ENCODE measurements at regions not wholly inside any gene's neighbourhood (a gene's known extent, or its start where the extent isn't known, plus 50 kb on each side); places are given as distances from the start of the nearest gene placed in this dataset.
A peak's percentile ranks its signal among the peaks of the same experiment; 100 is the strongest.

GRCh38 chr9:105912863-105913516 is 218.6 kb downstream of the TMEM38B start:
- DNase-seq (ENCODE audit: low read depth in 1 of 2, low spot score in 2 of 2): peak in 1 of 2 experiments; percentile 38
- peaks cover 37% of the 10 kb centered on the region for H3K4me1 ChIP-seq (replicated peaks)
- H3K9me3 ChIP-seq (replicated peaks): no peaks in the 10 kb centered on the region
- H3K27ac ChIP-seq: peak overlapping the region; percentile 54
- no peak overlapping the region for H3K4me3 ChIP-seq
- no peaks in the 10 kb centered on the region for H3K27me3 ChIP-seq (replicated peaks)
- no peaks in the 10 kb centered on the region for H3K36me3 ChIP-seq

GRCh38 chr9:105921057-105921726 is 226.9 kb downstream of the TMEM38B start:
- Histone ChIP-seq H3K4me1 (replicated peaks) (no peaks in the 10 kb centered on the region), H3K27ac (no peak overlapping the region), H3K27me3 (replicated peaks) (no peaks in the 10 kb centered on the region), H3K9me3 (replicated peaks) (no peaks in the 10 kb centered on the region), H3K4me3 (no peak overlapping the region), H3K36me3 (no peaks in the 10 kb centered on the region)
- DNase-seq (ENCODE audit: low read depth in 1 of 2, low spot score in 2 of 2): no peak

DNA sequence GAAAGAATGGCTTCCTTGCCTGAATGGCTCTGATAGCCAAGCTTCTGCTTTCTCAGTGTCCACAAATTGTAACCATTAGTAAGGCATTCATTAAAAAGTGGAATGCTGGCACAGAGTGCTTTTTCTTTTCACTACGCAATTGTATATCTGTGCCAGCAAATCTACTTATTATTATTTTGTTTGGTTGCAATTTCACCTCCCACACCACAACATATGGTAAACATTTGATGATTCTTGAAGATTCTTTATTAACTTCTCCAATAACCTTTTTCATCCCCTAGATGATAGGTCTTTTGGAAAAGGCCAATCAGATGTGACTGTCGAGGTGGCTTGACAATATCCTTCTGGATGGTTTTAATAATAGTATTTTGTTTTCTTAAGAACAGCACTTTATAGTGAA is 234.1 kb downstream of the TMEM38B start:
- Histone ChIP-seq H3K4me1 (replicated peaks) (no peaks in the 10 kb centered on the region), H3K27ac (no peak overlapping the region), H3K36me3 (no peaks in the 10 kb centered on the region), H3K27me3 (replicated peaks) (no peaks in the 10 kb centered on the region), H3K9me3 (replicated peaks) (no peaks in the 10 kb centered on the region), H3K4me3 (no peak overlapping the region)
- no peak for DNase-seq (ENCODE audit: low read depth in 1 of 2, low spot score in 2 of 2)

- no peak overlapping the region for H3K4me3 ChIP-seq
- no peaks in the 10 kb centered on the region for H3K4me1 ChIP-seq (replicated peaks)
- H3K36me3 ChIP-seq: no peaks in the 10 kb centered on the region
- H3K27ac ChIP-seq: no peak overlapping the region
- H3K9me3 ChIP-seq (replicated peaks): no peaks in the 10 kb centered on the region
- DNase-seq (ENCODE audit: low read depth in 1 of 2, low spot score in 2 of 2): no peak
- H3K27me3 ChIP-seq (replicated peaks): no peaks in the 10 kb centered on the region
Observed at GRCh38 chr9:105930011-105930627, 235.8 kb downstream of the TMEM38B start.

GRCh38 chr9:105932276-105932675 is 237.9 kb downstream of the TMEM38B start:
- no peaks in the 10 kb centered on the region for H3K36me3 ChIP-seq
- no peak for DNase-seq (ENCODE audit: low read depth in 1 of 2, low spot score in 2 of 2)
- H3K9me3 ChIP-seq (replicated peaks): no peaks in the 10 kb centered on the region
- H3K27ac ChIP-seq: no peak overlapping the region
- H3K4me1 ChIP-seq (replicated peaks): no peaks in the 10 kb centered on the region
- H3K4me3 ChIP-seq: no peak overlapping the region
- H3K27me3 ChIP-seq (replicated peaks): no peaks in the 10 kb centered on the region

- Histone ChIP-seq H3K4me3 (no peak overlapping the region), H3K9me3 (replicated peaks) (no peaks in the 10 kb centered on the region), H3K4me1 (replicated peaks) (no peaks in the 10 kb centered on the region), H3K27ac (no peak overlapping the region), H3K36me3 (no peaks in the 10 kb centered on the region), H3K27me3 (replicated peaks) (no peaks in the 10 kb centered on the region)
- DNase-seq (ENCODE audit: low read depth in 1 of 2, low spot score in 2 of 2): no peak
Observed at GRCh38 chr9:105950448-105950847, 256.1 kb downstream of the TMEM38B start.

DNA sequence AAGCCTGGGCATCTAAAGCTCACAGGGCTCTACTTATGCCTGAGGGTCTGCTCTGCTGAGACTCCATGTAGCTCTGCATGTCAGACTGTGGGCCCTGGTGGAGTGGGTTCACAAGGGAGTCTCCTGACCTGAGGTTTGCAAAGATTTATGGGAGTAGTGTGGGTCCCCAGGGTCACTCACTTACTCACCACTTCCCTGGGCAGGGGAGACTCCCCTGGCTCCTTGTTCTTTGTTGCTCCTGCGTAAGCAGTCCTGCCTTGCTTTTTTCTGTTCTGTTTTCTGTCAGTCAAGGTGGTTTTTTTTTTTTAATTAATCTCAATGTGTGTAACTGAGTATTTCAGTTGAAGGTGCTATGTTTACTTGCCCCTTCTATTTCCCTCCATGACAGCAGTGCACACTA is 256.6 kb downstream of the TMEM38B start:
- H3K9me3 ChIP-seq (replicated peaks): no peaks in the 10 kb centered on the region
- H3K27me3 ChIP-seq (replicated peaks): no peaks in the 10 kb centered on the region
- DNase-seq (ENCODE audit: low read depth in 1 of 2, low spot score in 2 of 2): no peak
- H3K4me3 ChIP-seq: no peak overlapping the region
- H3K4me1 ChIP-seq (replicated peaks): no peaks in the 10 kb centered on the region
- H3K36me3 ChIP-seq: no peaks in the 10 kb centered on the region
- no peak overlapping the region for H3K27ac ChIP-seq

GRCh38 chr9:105954517-105954916 is 260.2 kb downstream of the TMEM38B start:
- Histone ChIP-seq H3K27me3 (replicated peaks) (no peaks in the 10 kb centered on the region), H3K9me3 (replicated peaks) (no peaks in the 10 kb centered on the region; the same call in 1 of the 2 replicates), H3K27ac (no peak overlapping the region), H3K4me1 (replicated peaks) (no peaks in the 10 kb centered on the region), H3K36me3 (no peaks in the 10 kb centered on the region), H3K4me3 (no peak overlapping the region)
- DNase-seq (ENCODE audit: low read depth in 1 of 2, low spot score in 2 of 2): no peak

DNA sequence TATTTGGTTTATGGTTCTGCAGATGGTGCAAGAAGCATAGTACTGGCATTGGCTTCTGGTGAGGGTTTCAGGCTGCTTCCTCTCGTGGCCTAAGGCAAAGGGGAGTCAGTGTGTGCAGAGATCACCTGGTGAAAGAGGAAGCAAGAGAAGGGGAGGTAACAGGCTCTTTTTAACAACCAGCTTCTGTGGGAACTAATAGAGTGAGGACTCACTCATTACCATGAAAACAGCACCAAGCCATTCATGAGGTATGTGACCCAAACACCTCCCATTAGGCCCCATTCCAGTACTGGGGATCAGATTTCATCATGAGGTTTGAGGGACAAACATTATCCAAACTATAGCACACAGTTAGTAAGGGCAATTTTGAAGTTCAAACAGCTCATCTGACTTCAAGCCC is 263.5 kb downstream of the TMEM38B start:
- H3K4me1 ChIP-seq (replicated peaks): no peaks in the 10 kb centered on the region
- no peak overlapping the region for H3K4me3 ChIP-seq
- no peaks in the 10 kb centered on the region; the same call in 1 of the 2 replicates for H3K9me3 ChIP-seq (replicated peaks)
- no peak for DNase-seq (ENCODE audit: low read depth in 1 of 2, low spot score in 2 of 2)
- no peak overlapping the region for H3K27ac ChIP-seq
- no peaks in the 10 kb centered on the region for H3K27me3 ChIP-seq (replicated peaks)
- no peaks in the 10 kb centered on the region for H3K36me3 ChIP-seq

DNA sequence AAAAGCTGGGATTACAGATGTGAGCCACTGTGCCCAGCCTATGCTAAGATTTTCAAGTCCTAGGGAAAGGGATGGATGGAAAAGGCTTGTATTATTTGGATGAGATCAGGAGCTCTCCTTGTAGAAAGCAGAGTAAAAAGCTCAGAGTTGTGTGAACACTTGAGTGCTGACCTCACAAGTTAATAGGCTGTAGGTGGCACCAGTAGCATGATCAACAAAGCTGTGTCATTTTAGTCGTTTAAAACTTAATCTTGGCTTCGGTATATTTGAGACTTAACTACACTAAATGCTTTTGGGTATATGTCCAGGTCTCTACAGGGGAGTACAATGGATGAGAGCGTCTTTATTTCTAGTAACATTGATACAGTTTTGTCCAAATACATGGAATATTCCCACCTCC is 264.2 kb downstream of the TMEM38B start:
- no peak overlapping the region for H3K27ac ChIP-seq
- no peak overlapping the region for H3K4me3 ChIP-seq
- no peaks in the 10 kb centered on the region for H3K27me3 ChIP-seq (replicated peaks)
- H3K9me3 ChIP-seq (replicated peaks): no peaks in the 10 kb centered on the region; the same call in 1 of the 2 replicates
- H3K4me1 ChIP-seq (replicated peaks): no peaks in the 10 kb centered on the region
- no peaks in the 10 kb centered on the region for H3K36me3 ChIP-seq
- DNase-seq (ENCODE audit: low read depth in 1 of 2, low spot score in 2 of 2): no peak

DNA sequence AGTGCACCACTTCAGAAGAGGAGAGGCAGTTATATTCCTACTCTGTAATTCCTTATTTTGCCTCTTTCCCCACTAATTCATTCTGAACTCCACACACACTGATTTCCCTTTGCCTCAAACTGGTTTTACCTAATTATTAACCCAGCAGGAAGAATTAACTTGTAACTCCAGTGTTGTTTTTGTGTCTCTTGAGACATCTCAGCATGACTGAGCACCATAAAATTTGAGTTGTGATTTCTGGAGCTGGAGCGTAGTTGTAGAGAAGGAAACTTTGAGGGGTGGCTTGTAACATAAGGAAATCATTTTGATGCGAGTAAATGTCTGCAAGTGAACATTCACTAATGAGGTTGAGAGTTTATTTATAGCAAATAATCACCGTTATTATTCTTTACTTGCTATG is 265.2 kb downstream of the TMEM38B start:
- no peak overlapping the region for H3K27ac ChIP-seq
- no peak for DNase-seq (ENCODE audit: low read depth in 1 of 2, low spot score in 2 of 2)
- no peaks in the 10 kb centered on the region for H3K27me3 ChIP-seq (replicated peaks)
- no peak overlapping the region for H3K4me3 ChIP-seq
- no peaks in the 10 kb centered on the region; the same call in 1 of the 2 replicates for H3K9me3 ChIP-seq (replicated peaks)
- H3K36me3 ChIP-seq: no peaks in the 10 kb centered on the region
- H3K4me1 ChIP-seq (replicated peaks): 0 out of 2 replicates have a peak, but pooled peaks cover 3% of the 10 kb centered on the region

DNA sequence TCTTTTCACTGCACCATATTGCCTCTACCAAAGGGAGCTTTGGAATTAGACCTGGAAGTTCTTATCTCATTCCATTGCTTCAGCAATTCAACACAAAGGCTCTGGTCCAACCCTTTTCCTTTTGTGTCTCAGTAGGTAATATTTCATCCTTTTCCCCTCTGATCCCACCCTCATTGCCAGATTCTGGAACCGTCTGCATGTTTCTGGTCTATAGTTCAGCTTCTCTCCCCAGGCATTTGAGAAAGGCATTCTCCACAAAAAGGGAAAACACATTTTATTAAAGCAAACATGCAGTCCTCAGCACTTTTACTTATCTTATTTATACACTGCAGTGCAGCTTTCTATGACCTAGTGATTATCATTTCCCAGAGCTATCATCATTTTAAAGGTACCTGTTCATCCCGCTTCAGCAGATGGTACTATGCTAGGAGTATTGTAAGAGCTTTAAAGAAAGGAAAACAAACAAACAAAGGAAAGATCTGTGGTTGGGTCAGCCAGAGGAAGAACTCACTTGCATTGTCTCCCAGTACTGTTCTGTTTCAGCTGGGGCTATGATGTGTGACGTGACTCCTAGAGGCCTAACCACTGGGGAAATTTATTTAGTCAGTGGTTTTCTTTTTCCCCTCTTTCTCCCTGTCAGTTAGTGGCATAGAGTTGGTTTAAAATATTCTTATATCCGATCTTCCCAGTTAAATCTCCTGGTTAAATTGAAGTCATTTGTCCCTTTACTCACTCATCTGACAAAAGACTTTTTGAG is 269.2 kb downstream of the TMEM38B start:
- H3K9me3 ChIP-seq (replicated peaks): no peaks in the 10 kb centered on the region
- no peak overlapping the region for H3K4me3 ChIP-seq
- H3K27ac ChIP-seq: no peak overlapping the region
- peak in 1 of 2 experiments; percentile 31 for DNase-seq (ENCODE audit: low read depth in 1 of 2, low spot score in 2 of 2)
- H3K27me3 ChIP-seq (replicated peaks): no peaks in the 10 kb centered on the region
- no peaks in the 10 kb centered on the region for H3K36me3 ChIP-seq
- H3K4me1 ChIP-seq (replicated peaks): 0 out of 2 replicates have a peak, but pooled peaks cover 3% of the 10 kb centered on the region

DNA sequence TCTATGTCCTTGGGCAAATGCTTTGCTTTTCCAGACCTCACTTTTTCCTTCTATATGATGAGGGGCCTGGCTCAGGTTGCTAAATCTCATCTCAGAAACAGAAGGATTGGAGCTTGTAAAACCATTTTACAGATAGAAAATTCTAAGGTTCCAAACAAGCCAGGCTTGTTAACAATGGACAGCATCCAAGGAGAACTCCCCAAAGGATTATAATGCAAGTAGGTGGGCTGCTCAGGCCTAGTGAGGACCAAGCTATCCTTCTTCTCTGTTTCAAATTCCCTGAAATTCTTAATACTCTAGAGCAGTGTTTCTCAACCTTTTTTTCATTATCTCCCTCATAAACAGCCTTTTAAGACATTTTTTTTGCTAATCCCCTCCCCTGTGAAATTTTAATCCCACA is 269.8 kb downstream of the TMEM38B start:
- Histone ChIP-seq H3K27me3 (replicated peaks) (no peaks in the 10 kb centered on the region), H3K27ac (no peak overlapping the region), H3K4me1 (replicated peaks) (0 out of 2 replicates have a peak, but pooled peaks cover 3% of the 10 kb centered on the region), H3K36me3 (no peaks in the 10 kb centered on the region), H3K4me3 (no peak overlapping the region), H3K9me3 (replicated peaks) (no peaks in the 10 kb centered on the region)
- DNase-seq (ENCODE audit: low read depth in 1 of 2, low spot score in 2 of 2): no peak

GRCh38 chr9:105966834-105967233 is 272.5 kb downstream of the TMEM38B start:
- peaks cover 3% of the 10 kb centered on the region; the same call in 1 of the 2 replicates for H3K4me1 ChIP-seq (replicated peaks)

More at GRCh38 chr9:105966834-105967233, 272.5 kb downstream of the TMEM38B start:
- Histone ChIP-seq H3K27ac (no peak overlapping the region), H3K9me3 (replicated peaks) (no peaks in the 10 kb centered on the region), H3K4me3 (no peak overlapping the region), H3K36me3 (no peaks in the 10 kb centered on the region), H3K27me3 (replicated peaks) (no peaks in the 10 kb centered on the region)
- DNase-seq (ENCODE audit: low read depth in 1 of 2, low spot score in 2 of 2): no peak
